IMR-90 (cell line): ENCODE measurements at regions not wholly inside any gene's neighbourhood (a gene's known extent, or its start where the extent isn't known, plus 50 kb on each side); places are given as distances from the start of the nearest gene placed in this dataset.

Experiments
- ATAC-seq: fragments of 200-7000 bp; cut with Tn5 transposase; 2 replicates; pipeline ENCODE4 v1.9.1; 2020; ENCODE audit warnings: low read depth, mild to moderate bottlenecking, moderate library complexity
- BruUV-seq: library from RNA; stranded (reverse); fragments of 400-500 nt; replicated peaks from 2 replicates; lab custom pipeline; 2021; lab: Mats Ljungman, UMichigan
- CTCF ChIA-PET: fragments of 300-600 bp; formaldehyde crosslinking; extraction: SDS; loops from one replicate; lab custom pipeline; 2021; ENCODE audit warnings: antibody characterized with exemption; lab: Yijun Ruan, JAX
- POLR2A ChIA-PET: fragments of 300-600 bp; sonication (Branson Sonifier 250); formaldehyde crosslinking; loops from one replicate; lab custom pipeline; 2022; ENCODE audit warnings: antibody characterized with exemption; ENCODE audit not compliant: unreplicated experiment; lab: Charles Lee
- DNase-seq: peaks from one replicate; pipeline ENCODE4 v3.0.0; 2013
- H2AFZ ChIP-seq: replicated peaks from 2 replicates; pipeline ENCODE3; 2013; ENCODE audit warnings: low read length, mild to moderate bottlenecking; ENCODE audit not compliant: poor library complexity
- H2AK5ac ChIP-seq: 2 replicates; pipeline ENCODE4 v1.6.1; 2013; ENCODE audit warnings: low read depth, low read length, inconsistent platforms
- H2AK9ac ChIP-seq: replicated peaks from 2 replicates; pipeline ENCODE3; 2013; ENCODE audit warnings: mild to moderate bottlenecking, low read depth, low read length, moderate library complexity; ENCODE audit not compliant: poor library complexity
- H2BK120ac ChIP-seq: 2 replicates; pipeline ENCODE4 v1.6.1; 2013; ENCODE audit warnings: low read depth, low read length, inconsistent platforms
- H2BK15ac ChIP-seq: 3 replicates; pipeline ENCODE4 v1.6.1; 2013; ENCODE audit warnings: low read depth, low read length, inconsistent platforms
- H2BK20ac ChIP-seq: 2 replicates; pipeline ENCODE4 v1.6.1; 2013; ENCODE audit warnings: low read depth, mild to moderate bottlenecking, inconsistent platforms, low read length, moderate library complexity
- H2BK5ac ChIP-seq: 2 replicates; pipeline ENCODE4 v1.6.1; 2013; ENCODE audit warnings: mild to moderate bottlenecking, low read depth, low read length, inconsistent platforms; ENCODE audit not compliant: poor library complexity, severe bottlenecking
- H3K14ac ChIP-seq: replicated peaks from 2 replicates; pipeline ENCODE4 v1.6.1; 2013; ENCODE audit warnings: low read depth, low read length, inconsistent platforms
- H3K18ac ChIP-seq: 2 replicates; pipeline ENCODE4 v1.6.1; 2013; ENCODE audit warnings: low read depth, low read length, control low read depth
- H3K23ac ChIP-seq: 2 replicates; pipeline ENCODE4 v1.6.1; 2013; ENCODE audit warnings: low read depth, low read length, inconsistent platforms
- H3K27ac ChIP-seq: 2 replicates; pipeline ENCODE4 v1.5.1; 2013; ENCODE audit warnings: mild to moderate bottlenecking, control low read depth, low read length; ENCODE audit not compliant: insufficient read depth
- H3K27me3 ChIP-seq: 2 replicates; pipeline ENCODE4 v1.6.1; 2013; ENCODE audit warnings: low read length; ENCODE audit not compliant: control insufficient read depth, insufficient read depth
- H3K36me3 ChIP-seq: 2 replicates; pipeline ENCODE4 v1.6.1; 2013; ENCODE audit warnings: low read length, mixed read lengths; ENCODE audit not compliant: control insufficient read depth, insufficient read depth
- H3K4ac ChIP-seq: 2 replicates; pipeline ENCODE4 v1.6.1; 2013; ENCODE audit warnings: low read depth, low read length, inconsistent platforms
- H3K4me1 ChIP-seq: 2 replicates; pipeline ENCODE4 v1.6.1; 2013; ENCODE audit warnings: low read length, mixed read lengths; ENCODE audit not compliant: control insufficient read depth, insufficient read depth
- H3K4me2 ChIP-seq: 2 replicates; pipeline ENCODE4 v1.6.1; 2013; ENCODE audit warnings: low read depth, mild to moderate bottlenecking, control low read depth, low read length, moderate library complexity
- H3K4me3 ChIP-seq: 2 replicates; pipeline ENCODE4 v1.5.1; 2013; ENCODE audit warnings: low read depth, mild to moderate bottlenecking, control low read depth, low read length, moderate library complexity; ENCODE audit not compliant: insufficient read depth
- H3K56ac ChIP-seq: 2 replicates; pipeline ENCODE4 v1.6.1; 2013; ENCODE audit warnings: low read length, inconsistent platforms; ENCODE audit not compliant: insufficient read depth; ENCODE audit errors: extremely low read depth
- H3K79me1 ChIP-seq, 2 experiments: 2 replicates each; pipeline ENCODE4 v1.6.1; 2013; ENCODE audit warnings: low read length in 2 of 2, inconsistent platforms in 1 of 2, low read depth in 1 of 2
- H3K9ac ChIP-seq: 2 replicates; pipeline ENCODE4 v1.6.1; 2013; ENCODE audit warnings: low read depth, low read length, control low read depth
- H3K9me1 ChIP-seq: 2 replicates; pipeline ENCODE4 v1.6.1; 2013; ENCODE audit warnings: low read length, inconsistent platforms; ENCODE audit not compliant: insufficient read depth
- H3K9me3 ChIP-seq: 2 replicates; pipeline ENCODE4 v1.6.1; 2013; ENCODE audit warnings: low read length; ENCODE audit not compliant: control insufficient read depth, insufficient read depth
- H4K20me1 ChIP-seq: 2 replicates; pipeline ENCODE4 v1.6.1; 2013; ENCODE audit warnings: low read length, inconsistent platforms; ENCODE audit not compliant: insufficient read depth
- H4K5ac ChIP-seq: 2 replicates; pipeline ENCODE4 v1.6.1; 2013; ENCODE audit warnings: mild to moderate bottlenecking, low read depth, low read length, control low read depth
- H4K8ac ChIP-seq, 2 experiments: 2 replicates each; pipeline ENCODE4 v1.6.1; 2013; ENCODE audit warnings: low read depth in 2 of 2, low read length in 2 of 2, control low read depth in 1 of 2, inconsistent platforms in 1 of 2
- H4K91ac ChIP-seq: 2 replicates; pipeline ENCODE4 v1.6.1; 2013; ENCODE audit warnings: low read depth, low read length, inconsistent platforms; ENCODE audit not compliant: insufficient read depth
- BHLHE40 ChIP-seq: fragments of 150-350 bp; IDR thresholded peaks from 2 replicates; pipeline ENCODE4 v1.6.1; 2016; ENCODE audit warnings: mild to moderate bottlenecking, low read depth, low read length
- CEBPB ChIP-seq: IDR thresholded peaks from 2 replicates; pipeline ENCODE4 v1.6.1; 2012; ENCODE audit warnings: low read depth, low read length, improper control_type of control experiment
- FOS ChIP-seq: fragments of 150-350 bp; IDR thresholded peaks from 2 replicates; pipeline ENCODE4 v1.6.1; 2016; ENCODE audit warnings: low read depth, low read length
- MAFK ChIP-seq: IDR thresholded peaks from 2 replicates; pipeline ENCODE4 v1.6.1; 2012; ENCODE audit warnings: low read depth, low read length, improper control_type of control experiment
- MXI1 ChIP-seq: IDR thresholded peaks from 2 replicates; pipeline ENCODE4 v1.6.1; 2012; ENCODE audit warnings: low read depth, mild to moderate bottlenecking, low read length, moderate library complexity, borderline replicate concordance
- NFE2L2 ChIP-seq: fragments of 150-350 bp; IDR thresholded peaks from 2 replicates; pipeline ENCODE4 v1.6.1; 2016; ENCODE audit warnings: low read depth, mild to moderate bottlenecking, low read length
- POLR2A ChIP-seq: IDR thresholded peaks from 2 replicates; pipeline ENCODE4 v1.6.1; 2012; ENCODE audit warnings: mild to moderate bottlenecking, low read depth, low read length
- RAD21 ChIP-seq: IDR thresholded peaks from 2 replicates; pipeline ENCODE4 v1.6.1; 2012; ENCODE audit warnings: low read length, improper control_type of control experiment
- RCOR1 ChIP-seq: IDR thresholded peaks from 2 replicates; pipeline ENCODE4 v1.6.1; 2012; ENCODE audit warnings: mild to moderate bottlenecking, low read length, improper control_type of control experiment; ENCODE audit not compliant: insufficient replicate concordance
- RFX5 ChIP-seq: IDR thresholded peaks from 2 replicates; pipeline ENCODE4 v1.8.0; 2012; ENCODE audit warnings: low read depth, mild to moderate bottlenecking, low read length, moderate library complexity
- SMC3 ChIP-seq: fragments of 150-350 bp; IDR thresholded peaks from 2 replicates; pipeline ENCODE4 v1.6.1; 2016; ENCODE audit warnings: low read depth, mild to moderate bottlenecking, antibody characterized with exemption, low read length, moderate library complexity
- WGBS, 2 experiments: methylation state at CpG; one replicate each; pipeline versions ENCODE4 v1.1.5 to v1.1.7; 2013; ENCODE audit warnings: missing lambda C conversion rate in 2 of 2; ENCODE audit not compliant: insufficient read length in 1 of 2; ENCODE audit errors: extremely low coverage in 2 of 2; 5-methylcytosine and 5-hydroxymethylcytosine counted together
- dilution Hi-C: fragments of 300-500 bp; cut with HindIII; formaldehyde crosslinking; loops from one replicate; pipeline ENCODE4 v1.14.3; 2018; ENCODE audit warnings: low sequenced_read_pairs; ENCODE audit not compliant: unreplicated experiment
- in situ Hi-C: fragments of 300-500 bp; cut with MboI; formaldehyde crosslinking; loops from 3 replicates; pipeline ENCODE4 v1.14.3; 2019; ENCODE audit warnings: low sequenced_read_pairs, inconsistent platforms, mixed read lengths
- intact Hi-C: fragments of 100-400 bp; cut with micrococcal nuclease; formaldehyde crosslinking; loops from 2 replicates; pipeline ENCODE4 v1.10.0; 2022
- TF ChIP-seq, protein P1 (sequence below): fragments of 150-350 bp; IDR thresholded peaks from 2 replicates; pipeline ENCODE4 v1.6.1; 2016; ENCODE audit warnings: low read depth, mild to moderate bottlenecking, low read length, moderate library complexity, borderline replicate concordance
- TF ChIP-seq, protein P2 (sequence below): conservative IDR thresholded peaks from 2 replicates; pipeline ENCODE4 v1.5.1; 2012; ENCODE audit warnings: mild to moderate bottlenecking, low read depth, low read length, improper control_type of control experiment

DNA sequence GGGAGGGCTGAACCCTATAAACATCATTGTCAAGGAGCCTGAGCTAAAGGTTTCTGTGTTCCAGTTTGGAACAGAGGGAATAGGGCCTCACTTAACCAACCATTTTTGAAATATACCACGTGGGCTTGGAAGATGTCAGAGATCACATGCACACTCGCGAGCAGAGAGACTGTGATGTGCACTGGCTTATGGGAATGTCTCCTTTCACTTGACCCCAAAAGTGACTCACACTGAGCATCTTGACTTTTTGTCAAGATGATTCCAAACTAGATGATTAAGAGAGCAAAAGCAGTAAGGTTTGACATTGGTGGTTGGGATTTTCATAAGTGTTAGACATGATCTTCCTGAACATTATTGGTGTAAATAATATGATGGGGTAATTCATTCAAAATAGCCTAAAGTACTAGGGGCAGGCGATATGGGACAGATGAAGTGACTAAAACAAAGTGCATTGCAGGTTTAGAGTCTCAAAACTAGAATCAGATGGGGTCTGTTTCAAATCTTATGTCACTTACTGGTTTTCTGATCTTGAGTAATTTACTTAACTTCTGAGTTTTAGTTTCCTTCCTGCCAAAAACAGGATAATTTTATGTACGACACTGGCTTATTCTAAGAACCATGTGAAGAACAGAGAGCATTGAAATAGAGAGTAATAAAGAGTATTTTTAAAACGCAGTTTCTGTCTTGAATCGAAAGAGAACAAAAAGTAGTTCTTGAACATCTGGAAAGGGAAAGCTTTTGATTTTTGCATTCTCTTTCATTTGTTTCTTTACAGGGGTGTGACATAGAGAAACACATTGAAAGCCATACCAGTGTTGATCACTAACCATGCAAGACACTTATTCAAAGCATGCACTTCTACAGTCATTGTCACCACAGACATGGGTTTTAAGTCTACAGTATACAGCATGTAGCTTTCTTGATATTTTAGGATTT lies 383.0 kb downstream of the DIRAS2 start (continued):
- no peak for TF ChIP-seq BHLHE40

DNA sequence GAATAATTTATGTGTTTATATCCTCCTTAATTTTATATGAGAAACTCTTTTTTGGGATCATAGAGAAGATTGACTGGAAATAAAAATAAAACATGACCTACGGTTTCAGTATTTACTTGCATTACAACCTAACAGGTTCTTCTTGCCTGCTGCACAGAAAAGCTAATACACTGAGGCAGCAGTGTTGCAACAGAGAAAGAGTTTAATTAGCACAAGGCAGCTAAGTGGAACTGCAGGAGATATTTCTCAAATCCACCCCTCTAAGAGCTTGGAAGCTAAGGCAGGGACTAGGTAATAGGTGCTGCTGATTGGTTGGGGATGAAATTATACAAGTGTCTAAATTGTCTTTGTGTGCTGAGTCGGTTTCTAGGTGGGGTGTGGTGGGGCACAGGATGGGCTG lies 380.9 kb downstream of the DIRAS2 start:
- ATAC-seq: no peak
- Histone ChIP-seq H3K4me1 (no peaks in the 10 kb centered on the region), H2AFZ (no peak overlapping the region), H3K14ac (no peak overlapping the region), H2AK5ac (no peak overlapping the region), H3K4ac (no peak overlapping the region), H3K27ac (no peak overlapping the region), H3K4me2 (no peak overlapping the region), H3K56ac (no peak overlapping the region), H3K27me3 (no peaks in the 10 kb centered on the region), H3K9me3 (no peaks in the 10 kb centered on the region), H3K4me3 (no peak overlapping the region), H4K5ac (no peak overlapping the region), H3K36me3 (no peaks in the 10 kb centered on the region), H2BK120ac (no peak overlapping the region), H3K9ac (no peak overlapping the region), H4K91ac (no peak overlapping the region), H3K79me1 (no peaks in the 10 kb centered on the region), H3K18ac (no peak overlapping the region), H3K23ac (no peak overlapping the region), H2BK20ac (no peak overlapping the region), H4K20me1 (no peaks in the 10 kb centered on the region), H2BK5ac (no peak overlapping the region), H2BK15ac (no peak overlapping the region), H3K9me1 (no peaks in the 10 kb centered on the region), H4K8ac (no peak overlapping the region), H2AK9ac (no peak overlapping the region)
- CTCF ChIA-PET: no interaction called here
- WGBS, 2 experiments: 43% methylated on average over 1 of the region's 2 CpGs; no CpG with 5 or more reads in 1 of the 2 experiments
- POLR2A ChIA-PET: no interaction called here
- dilution Hi-C loops (no loop called here), in situ Hi-C loops (no loop called here), intact Hi-C loops (no loop called here)
- BruUV-seq: no TSS peak
- DNase-seq: no peak
- no peak for TF ChIP-seq RAD21
- TF ChIP-seq, protein P1, sequence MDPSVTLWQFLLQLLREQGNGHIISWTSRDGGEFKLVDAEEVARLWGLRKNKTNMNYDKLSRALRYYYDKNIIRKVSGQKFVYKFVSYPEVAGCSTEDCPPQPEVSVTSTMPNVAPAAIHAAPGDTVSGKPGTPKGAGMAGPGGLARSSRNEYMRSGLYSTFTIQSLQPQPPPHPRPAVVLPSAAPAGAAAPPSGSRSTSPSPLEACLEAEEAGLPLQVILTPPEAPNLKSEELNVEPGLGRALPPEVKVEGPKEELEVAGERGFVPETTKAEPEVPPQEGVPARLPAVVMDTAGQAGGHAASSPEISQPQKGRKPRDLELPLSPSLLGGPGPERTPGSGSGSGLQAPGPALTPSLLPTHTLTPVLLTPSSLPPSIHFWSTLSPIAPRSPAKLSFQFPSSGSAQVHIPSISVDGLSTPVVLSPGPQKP: no peak
- TF ChIP-seq CEBPB: no peak
- no peak for TF ChIP-seq MXI1
- no peak for TF ChIP-seq POLR2A
- TF ChIP-seq, protein P2, sequence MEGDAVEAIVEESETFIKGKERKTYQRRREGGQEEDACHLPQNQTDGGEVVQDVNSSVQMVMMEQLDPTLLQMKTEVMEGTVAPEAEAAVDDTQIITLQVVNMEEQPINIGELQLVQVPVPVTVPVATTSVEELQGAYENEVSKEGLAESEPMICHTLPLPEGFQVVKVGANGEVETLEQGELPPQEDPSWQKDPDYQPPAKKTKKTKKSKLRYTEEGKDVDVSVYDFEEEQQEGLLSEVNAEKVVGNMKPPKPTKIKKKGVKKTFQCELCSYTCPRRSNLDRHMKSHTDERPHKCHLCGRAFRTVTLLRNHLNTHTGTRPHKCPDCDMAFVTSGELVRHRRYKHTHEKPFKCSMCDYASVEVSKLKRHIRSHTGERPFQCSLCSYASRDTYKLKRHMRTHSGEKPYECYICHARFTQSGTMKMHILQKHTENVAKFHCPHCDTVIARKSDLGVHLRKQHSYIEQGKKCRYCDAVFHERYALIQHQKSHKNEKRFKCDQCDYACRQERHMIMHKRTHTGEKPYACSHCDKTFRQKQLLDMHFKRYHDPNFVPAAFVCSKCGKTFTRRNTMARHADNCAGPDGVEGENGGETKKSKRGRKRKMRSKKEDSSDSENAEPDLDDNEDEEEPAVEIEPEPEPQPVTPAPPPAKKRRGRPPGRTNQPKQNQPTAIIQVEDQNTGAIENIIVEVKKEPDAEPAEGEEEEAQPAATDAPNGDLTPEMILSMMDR: no peak
- TF ChIP-seq MAFK: no peak
- no peak for TF ChIP-seq BHLHE40
- TF ChIP-seq NFE2L2: no peak
- no peak for TF ChIP-seq SMC3
- no peak for TF ChIP-seq RCOR1
- TF ChIP-seq RFX5: no peak
- TF ChIP-seq FOS: no peak
